ENCODE measurements at regions not wholly inside any gene's neighbourhood (a gene's known extent, or its start where the extent isn't known, plus 50 kb on each side); places are given as distances from the start of the nearest gene placed in this dataset.

DNA sequence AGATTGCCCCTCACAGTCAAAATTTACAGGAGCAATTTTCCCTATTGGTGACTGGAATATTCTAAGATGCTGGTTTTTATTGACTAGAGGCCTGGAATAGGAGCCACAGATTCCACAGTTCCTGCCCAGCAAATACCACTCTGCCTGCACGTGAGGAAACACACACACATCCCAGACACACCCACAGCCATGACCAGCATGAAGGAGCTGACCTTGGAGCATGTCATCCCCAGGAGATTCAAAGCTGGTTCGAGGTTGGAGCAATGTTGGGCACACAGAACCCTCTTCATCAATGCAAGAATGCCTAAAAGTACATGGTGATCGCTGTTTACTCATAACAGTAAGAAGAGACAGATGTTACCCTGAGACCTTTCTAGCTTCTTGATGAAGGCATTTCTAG, 244.6 kb upstream of the FOXQ1 start:
- Histone ChIP-seq H3K27ac (ENCODE audit: low read length) (no peak overlapping the region), H3K9me3 (replicated peaks; ENCODE audit: insufficient read depth, low read length) (no peaks in the 10 kb centered on the region), H3K9ac (ENCODE audit: low read length) (no peak overlapping the region), H3F3A (ENCODE audit: insufficient read depth, low read length) (no peaks in the 10 kb centered on the region), H2AFZ (ENCODE audit: low read length) (no peak overlapping the region), H3K36me3 (replicated peaks; ENCODE audit: insufficient read depth, low read length) (no peaks in the 10 kb centered on the region), H3K27me3 (replicated peaks; ENCODE audit: insufficient read depth, low read length) (no peaks in the 10 kb centered on the region), H3K9me2 (replicated peaks; ENCODE audit: insufficient read depth, low read length) (no peaks in the 10 kb centered on the region), H3K79me2 (ENCODE audit: low read length) (no peaks in the 10 kb centered on the region), H4K20me1 (ENCODE audit: insufficient read depth, low read length) (no peaks in the 10 kb centered on the region), H3K4me1 (ENCODE audit: low read length) (no peaks in the 10 kb centered on the region), H3K4me2 (ENCODE audit: low read depth, low read length) (no peak overlapping the region), H3K4me3 (ENCODE audit: low read length) (no peak overlapping the region)
- TF ChIP-seq, protein P1, sequence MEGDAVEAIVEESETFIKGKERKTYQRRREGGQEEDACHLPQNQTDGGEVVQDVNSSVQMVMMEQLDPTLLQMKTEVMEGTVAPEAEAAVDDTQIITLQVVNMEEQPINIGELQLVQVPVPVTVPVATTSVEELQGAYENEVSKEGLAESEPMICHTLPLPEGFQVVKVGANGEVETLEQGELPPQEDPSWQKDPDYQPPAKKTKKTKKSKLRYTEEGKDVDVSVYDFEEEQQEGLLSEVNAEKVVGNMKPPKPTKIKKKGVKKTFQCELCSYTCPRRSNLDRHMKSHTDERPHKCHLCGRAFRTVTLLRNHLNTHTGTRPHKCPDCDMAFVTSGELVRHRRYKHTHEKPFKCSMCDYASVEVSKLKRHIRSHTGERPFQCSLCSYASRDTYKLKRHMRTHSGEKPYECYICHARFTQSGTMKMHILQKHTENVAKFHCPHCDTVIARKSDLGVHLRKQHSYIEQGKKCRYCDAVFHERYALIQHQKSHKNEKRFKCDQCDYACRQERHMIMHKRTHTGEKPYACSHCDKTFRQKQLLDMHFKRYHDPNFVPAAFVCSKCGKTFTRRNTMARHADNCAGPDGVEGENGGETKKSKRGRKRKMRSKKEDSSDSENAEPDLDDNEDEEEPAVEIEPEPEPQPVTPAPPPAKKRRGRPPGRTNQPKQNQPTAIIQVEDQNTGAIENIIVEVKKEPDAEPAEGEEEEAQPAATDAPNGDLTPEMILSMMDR (IDR thresholded peaks at IDR 0.05; ENCODE audit: low read length) = no peak
- TF ChIP-seq EZH2 (optimal IDR thresholded peaks at IDR 0.05; ENCODE audit: low read depth, low read length) (no peak), EZH2phosphoT487 (IDR thresholded peaks at IDR 0.05; ENCODE audit: low read length) (no peak)
- no peak for DNase-seq

DNA sequence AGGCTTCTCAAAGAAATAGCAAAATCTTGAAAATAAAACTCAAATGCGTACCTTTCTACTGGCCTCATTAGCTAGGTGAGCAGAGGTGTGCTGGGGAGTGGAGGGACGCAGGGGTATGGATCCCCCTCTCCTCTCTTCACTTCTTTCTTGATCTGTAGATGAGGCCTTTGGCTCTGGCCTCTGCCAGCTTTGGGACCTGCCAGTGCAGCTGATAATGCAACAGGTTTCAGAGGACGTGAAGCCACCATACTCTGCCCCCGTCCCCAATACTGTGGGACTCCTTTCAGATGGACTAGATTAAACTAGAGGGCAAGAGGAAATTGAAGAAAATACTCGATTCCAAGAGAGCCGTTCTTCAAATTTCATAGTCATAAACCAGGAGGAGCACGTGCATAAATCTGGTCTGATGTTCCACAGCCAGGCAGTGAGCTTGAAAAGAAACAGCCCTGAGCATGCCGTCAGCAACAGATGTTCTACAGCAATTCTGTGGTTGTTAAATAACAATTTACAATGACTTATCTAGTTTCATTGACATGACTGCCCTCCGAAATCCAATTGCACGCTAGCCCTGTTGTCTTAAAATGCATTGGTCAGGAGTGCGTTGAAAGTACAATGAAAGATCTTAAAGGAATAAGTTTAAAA, 245.3 kb upstream of the FOXQ1 start:
- no peaks in the 10 kb centered on the region for H3K9me3 ChIP-seq (replicated peaks; ENCODE audit: insufficient read depth, low read length)
- no peaks in the 10 kb centered on the region for H3K9me2 ChIP-seq (replicated peaks; ENCODE audit: insufficient read depth, low read length)
- TF ChIP-seq, protein P1 (IDR thresholded peaks at IDR 0.05; ENCODE audit: low read length) = no peak
- TF ChIP-seq EZH2phosphoT487 (IDR thresholded peaks at IDR 0.05; ENCODE audit: low read length) (no peak), EZH2 (optimal IDR thresholded peaks at IDR 0.05; ENCODE audit: low read depth, low read length) (no peak)
- no peak for DNase-seq
- H3K9ac ChIP-seq (ENCODE audit: low read length) = no peak overlapping the region
- no peaks in the 10 kb centered on the region for H3K79me2 ChIP-seq (ENCODE audit: low read length)
- H3K27me3 ChIP-seq (replicated peaks; ENCODE audit: insufficient read depth, low read length) = no peaks in the 10 kb centered on the region
- H3K4me3 ChIP-seq (ENCODE audit: low read length) = no peak overlapping the region
- no peak overlapping the region for H3K27ac ChIP-seq (ENCODE audit: low read length)
- no peaks in the 10 kb centered on the region for H3K36me3 ChIP-seq (replicated peaks; ENCODE audit: insufficient read depth, low read length)
- H3F3A ChIP-seq (ENCODE audit: insufficient read depth, low read length) = no peaks in the 10 kb centered on the region
- no peaks in the 10 kb centered on the region for H4K20me1 ChIP-seq (ENCODE audit: insufficient read depth, low read length)
- no peak overlapping the region for H2AFZ ChIP-seq (ENCODE audit: low read length)
- no peaks in the 10 kb centered on the region for H3K4me1 ChIP-seq (ENCODE audit: low read length)
- no peak overlapping the region for H3K4me2 ChIP-seq (ENCODE audit: low read depth, low read length)

DNA sequence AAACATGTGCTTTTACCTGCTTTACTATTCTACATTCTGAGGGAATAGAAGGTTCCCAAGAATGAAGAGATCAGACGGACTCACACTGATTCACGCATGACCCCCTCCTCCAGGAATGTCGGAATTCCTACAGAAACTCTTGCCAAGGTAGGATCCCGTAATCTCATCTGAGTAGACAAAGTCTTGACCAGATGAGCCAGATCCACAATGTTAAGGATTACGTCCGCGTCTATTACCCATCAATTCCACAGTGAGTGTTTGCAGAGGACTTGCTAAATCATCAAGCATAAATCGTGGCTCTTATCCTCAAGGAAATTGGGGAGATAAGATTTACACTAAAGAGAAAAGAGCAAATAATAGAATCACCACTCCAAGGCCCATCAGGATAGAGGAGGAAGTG, 245.9 kb upstream of the FOXQ1 start:
- no peaks in the 10 kb centered on the region for H3K9me3 ChIP-seq (replicated peaks; ENCODE audit: insufficient read depth, low read length)
- TF ChIP-seq EZH2 (optimal IDR thresholded peaks at IDR 0.05; ENCODE audit: low read depth, low read length) (no peak), EZH2phosphoT487 (IDR thresholded peaks at IDR 0.05; ENCODE audit: low read length) (no peak)
- TF ChIP-seq, protein P1 (IDR thresholded peaks at IDR 0.05; ENCODE audit: low read length) = no peak
- H3K4me1 ChIP-seq (ENCODE audit: low read length) = no peaks in the 10 kb centered on the region
- no peaks in the 10 kb centered on the region for H3K79me2 ChIP-seq (ENCODE audit: low read length)
- H3K27ac ChIP-seq (ENCODE audit: low read length) = no peak overlapping the region
- H3K4me3 ChIP-seq (ENCODE audit: low read length) = no peak overlapping the region
- H2AFZ ChIP-seq (ENCODE audit: low read length) = no peak overlapping the region
- H3K9me2 ChIP-seq (replicated peaks; ENCODE audit: insufficient read depth, low read length) = no peaks in the 10 kb centered on the region
- no peaks in the 10 kb centered on the region for H4K20me1 ChIP-seq (ENCODE audit: insufficient read depth, low read length)
- DNase-seq = no peak
- no peaks in the 10 kb centered on the region for H3F3A ChIP-seq (ENCODE audit: insufficient read depth, low read length)
- no peaks in the 10 kb centered on the region for H3K36me3 ChIP-seq (replicated peaks; ENCODE audit: insufficient read depth, low read length)
- H3K4me2 ChIP-seq (ENCODE audit: low read depth, low read length) = no peak overlapping the region
- no peaks in the 10 kb centered on the region for H3K27me3 ChIP-seq (replicated peaks; ENCODE audit: insufficient read depth, low read length)
- no peak overlapping the region for H3K9ac ChIP-seq (ENCODE audit: low read length)

All from MM.1S (cell line).